ENCODE measurements at regions not wholly inside any gene's neighbourhood (a gene's known extent, or its start where the extent isn't known, plus 50 kb on each side); places are given as distances from the start of the nearest gene placed in this dataset.

GRCh38 chr14:89477391-89477790 is 60.4 kb upstream of the FOXN3 start (continued):
- no peak for TF ChIP-seq ATF2 (IDR thresholded peaks at IDR 0.05; ENCODE audit: low read length)
- no peak for TF ChIP-seq MTA2 (IDR thresholded peaks at IDR 0.05; ENCODE audit: low read depth)
- TF ChIP-seq IRF4 (IDR thresholded peaks at IDR 0.05; ENCODE audit: low read depth, low read length) = no peak
- no peak for TF ChIP-seq RELA (IDR thresholded peaks at IDR 0.05; ENCODE audit: borderline replicate concordance, partially characterized antibody)
- TF ChIP-seq ATF3 (IDR thresholded peaks at IDR 0.05; ENCODE audit: borderline replicate concordance, extremely low read depth, low read depth, low read length) = no peak
- no peak for TF ChIP-seq CHD2 (IDR thresholded peaks at IDR 0.05; ENCODE audit: borderline replicate concordance, low read depth, low read length)
- no peak for TF ChIP-seq ZNF592 (IDR thresholded peaks at IDR 0.05)
- no peak for TF ChIP-seq SMAD1 (IDR thresholded peaks at IDR 0.05; ENCODE audit: low read depth, partially characterized antibody)
- TF ChIP-seq KDM1A (IDR thresholded peaks at IDR 0.05; ENCODE audit: borderline replicate concordance) = no peak

Measured in GM12878 (cell line).